HepG2 (cell line): ENCODE measurements at regions not wholly inside any gene's neighbourhood (a gene's known extent, or its start where the extent isn't known, plus 50 kb on each side); places are given as distances from the start of the nearest gene placed in this dataset.

Experiments
- ATAC-seq: fragments of 200-7000 bp; cut with Tn5 transposase; 3 replicates; pipeline ENCODE4 v1.9.1; 2020; ENCODE audit warnings: mild to moderate bottlenecking, moderate library complexity
- BruUV-seq: library from RNA; stranded (reverse); fragments of 400-500 nt; replicated peaks from 2 replicates; lab custom pipeline; 2021; lab: Mats Ljungman, UMichigan
- CTCF ChIA-PET: fragments of 300-600 bp; formaldehyde crosslinking; extraction: SDS; loops from one replicate; lab custom pipeline; 2021; ENCODE audit warnings: low total read pairs, inconsistent platforms, low intra/inter-chr PET ratio; lab: Yijun Ruan, JAX
- POLR2A ChIA-PET: fragments of 350-600 bp; sonication (Branson Sonifier 250); formaldehyde crosslinking; loops from one replicate; lab custom pipeline; 2020; ENCODE audit warnings: antibody characterized with exemption, inconsistent platforms; lab: Yijun Ruan, JAX
- DNase-seq: peaks from one replicate; pipeline ENCODE4 v3.0.0-alpha.2; 2015; ENCODE audit warnings: low spot score
- FAIRE-seq: peaks from 3 replicates; lab custom pipeline; 2011; peaks lifted over from hg19 to GRCh38; lab: Jason Lieb, UNC
- H2AFZ ChIP-seq: one replicate; pipeline ENCODE4 v1.6.1; 2011; ENCODE audit warnings: low read length, inconsistent platforms
- H3K27ac ChIP-seq: fragments of 300-600 bp; 3 replicates; pipeline ENCODE4 v1.8.0; 2011; ENCODE audit warnings: mixed run types, mild to moderate bottlenecking, mixed read lengths, low read length, inconsistent platforms; ENCODE audit not compliant: insufficient read depth; ENCODE audit errors: extremely low read length
- H3K27me3 ChIP-seq, 2 experiments: fragments of 200-600 bp in 1 of 2; 2 replicates in 1 of 2; 3 replicates in 1 of 2; pipeline versions ENCODE4 v1.6.0 to v1.8.0; 2011; ENCODE audit warnings: low read length in 2 of 2, mild to moderate bottlenecking in 2 of 2, moderate library complexity in 2 of 2, inconsistent platforms in 1 of 2; ENCODE audit not compliant: insufficient read depth in 2 of 2, control insufficient read depth in 1 of 2
- H3K36me3 ChIP-seq, 2 experiments: fragments of 200-600 bp in 1 of 2; replicated peaks in 1 of 2; 2 replicates in 1 of 2; 3 replicates in 1 of 2; pipeline versions ENCODE4 v1.5.1 to v1.8.0; 2011; ENCODE audit warnings: low read length in 2 of 2, inconsistent platforms in 1 of 2; ENCODE audit not compliant: insufficient read depth in 2 of 2, control insufficient read depth in 1 of 2
- H3K4me1 ChIP-seq: 2 replicates; pipeline ENCODE4 v1.5.1; 2012; ENCODE audit warnings: low read length, inconsistent platforms; ENCODE audit not compliant: insufficient read depth
- H3K4me2 ChIP-seq: 2 replicates; pipeline ENCODE4 v1.6.0; 2011; ENCODE audit warnings: low read depth, low read length, inconsistent platforms
- H3K4me3 ChIP-seq, 3 experiments: fragments of 200-600 bp in 1 of 3; sonication (generic), shearing (Covaris generic) in 1 of 3; replicated peaks in 1 of 3; 2 replicates each; pipeline ENCODE4 v1.5.1; 2011 to 2016; ENCODE audit warnings: low read length in 3 of 3, inconsistent platforms in 2 of 3, low read depth in 2 of 3, mild to moderate bottlenecking in 2 of 3, control low read depth in 1 of 3, mixed read lengths in 1 of 3; ENCODE audit not compliant: insufficient read depth in 1 of 3
- H3K79me2 ChIP-seq: one replicate; pipeline ENCODE4 v1.6.1; 2011; ENCODE audit warnings: low read length, inconsistent platforms; ENCODE audit not compliant: insufficient read depth
- H3K9ac ChIP-seq: 2 replicates; pipeline ENCODE4 v1.6.0; 2011; ENCODE audit warnings: mild to moderate bottlenecking, low read depth, low read length, inconsistent platforms; ENCODE audit not compliant: insufficient read depth
- H3K9me3 ChIP-seq: 2 replicates; pipeline ENCODE4 v1.5.1; 2012; ENCODE audit warnings: mild to moderate bottlenecking, low read length
- H4K20me1 ChIP-seq: 2 replicates; pipeline ENCODE4 v1.6.0; 2011; ENCODE audit warnings: inconsistent platforms, mild to moderate bottlenecking, low read length, moderate library complexity; ENCODE audit not compliant: insufficient read depth
- ARID2 ChIP-seq: sonication (generic); formaldehyde crosslinking; IDR thresholded peaks from 2 replicates; pipeline ENCODE4 v1.8.1; 2022; ENCODE audit warnings: mild to moderate bottlenecking, missing genetic modification reagents, borderline replicate concordance
- GZF1 ChIP-seq: sonication (generic); formaldehyde crosslinking; IDR thresholded peaks from 2 replicates; pipeline ENCODE4 v1.5.1; 2020; ENCODE audit warnings: mild to moderate bottlenecking, missing genetic modification reagents
- NR1H2 ChIP-seq: sonication (generic); formaldehyde crosslinking; IDR thresholded peaks from 2 replicates; pipeline ENCODE4 v1.8.1; 2022; ENCODE audit warnings: low read depth, missing genetic modification reagents, borderline replicate concordance
- POLR2AphosphoS5 ChIP-seq: IDR thresholded peaks from 2 replicates; pipeline ENCODE4 v1.6.1; 2012; ENCODE audit warnings: low read depth, low read length
- ZNF121 ChIP-seq: sonication (generic); formaldehyde crosslinking; IDR thresholded peaks from 2 replicates; pipeline ENCODE4 v1.5.0; 2020; ENCODE audit warnings: mild to moderate bottlenecking, missing genetic modification reagents
- ZNF552 ChIP-seq: sonication (generic); formaldehyde crosslinking; IDR thresholded peaks from 2 replicates; pipeline ENCODE4 v1.9.0; 2022; ENCODE audit warnings: missing genetic modification reagents, mild to moderate bottlenecking, borderline replicate concordance
- WGBS: methylation state at CpG from one replicate; pipeline ENCODE4 v1.1.6; 2017; ENCODE audit warnings: low lambda C conversion rate; 5-methylcytosine and 5-hydroxymethylcytosine counted together
- in situ Hi-C: cut with HindIII; loops from 2 replicates; pipeline ENCODE4 v1.10.0; 2017; ENCODE audit warnings: low pct_unique_long_range_greater_than_20kb; ENCODE audit not compliant: extremely low pct_ligation_motif_present
- intact Hi-C: fragments of 100-400 bp; cut with micrococcal nuclease; formaldehyde crosslinking; loops from one replicate; pipeline ENCODE4 v1.10.0; 2022; ENCODE audit not compliant: unreplicated experiment
- TF ChIP-seq, protein P1 (sequence below): sonication (generic); formaldehyde crosslinking; IDR thresholded peaks from 2 replicates; pipeline ENCODE4 v1.4.0; 2020; ENCODE audit warnings: mild to moderate bottlenecking, missing genetic modification reagents

DNA sequence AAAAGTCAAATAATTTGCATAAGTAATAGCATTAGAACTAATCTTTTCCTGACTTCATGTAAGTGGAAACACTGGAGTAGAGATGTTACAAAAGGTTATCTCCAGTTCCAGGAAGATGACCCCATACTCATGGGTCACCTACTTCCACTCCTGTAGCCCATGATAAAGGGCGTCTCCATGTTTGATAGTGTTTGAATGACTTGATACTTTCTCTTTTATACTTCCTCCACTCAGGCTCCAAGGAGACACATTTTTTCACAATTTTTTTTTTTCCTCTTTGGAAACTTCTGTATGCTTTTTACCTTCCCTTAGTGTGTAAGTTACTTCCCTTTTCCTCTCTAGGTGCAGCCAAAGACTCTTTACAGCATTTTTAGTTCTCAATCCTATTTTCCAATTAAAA lies 382.1 kb upstream of the B3GALT2 start:
- Histone ChIP-seq H3K36me3 (no peaks in the 10 kb centered on the region), H2AFZ (no peak overlapping the region), H3K27ac (no peak overlapping the region), H3K9ac (no peak overlapping the region), H3K9me3 (no peaks in the 10 kb centered on the region), H3K79me2 (no peaks in the 10 kb centered on the region), H4K20me1 (no peaks in the 10 kb centered on the region), H3K27me3 (no peaks in the 10 kb centered on the region), H3K4me1 (no peaks in the 10 kb centered on the region), H3K4me2 (no peak overlapping the region), H3K4me3 (no peak overlapping the region)
- DNase-seq: no peak
- intact Hi-C loops: no loop called here
- FAIRE-seq: no peak
- POLR2A ChIA-PET: no interaction called here
- 0% methylated on average over 1 of the region's 1 CpG for WGBS
- in situ Hi-C loops: no loop called here
- ATAC-seq: no peak
- no TSS peak for BruUV-seq
- CTCF ChIA-PET: no interaction called here
- TF ChIP-seq GZF1 (CRISPR knock-in tag) (no peak), ARID2 (CRISPR knock-in tag) (no peak), ZNF121 (CRISPR knock-in tag) (no peak), ZNF552 (no peak), POLR2AphosphoS5 (no peak)
- TF ChIP-seq, protein P1, sequence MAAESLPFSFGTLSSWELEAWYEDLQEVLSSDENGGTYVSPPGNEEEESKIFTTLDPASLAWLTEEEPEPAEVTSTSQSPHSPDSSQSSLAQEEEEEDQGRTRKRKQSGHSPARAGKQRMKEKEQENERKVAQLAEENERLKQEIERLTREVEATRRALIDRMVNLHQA (CRISPR knock-in tag): no peak

DNA sequence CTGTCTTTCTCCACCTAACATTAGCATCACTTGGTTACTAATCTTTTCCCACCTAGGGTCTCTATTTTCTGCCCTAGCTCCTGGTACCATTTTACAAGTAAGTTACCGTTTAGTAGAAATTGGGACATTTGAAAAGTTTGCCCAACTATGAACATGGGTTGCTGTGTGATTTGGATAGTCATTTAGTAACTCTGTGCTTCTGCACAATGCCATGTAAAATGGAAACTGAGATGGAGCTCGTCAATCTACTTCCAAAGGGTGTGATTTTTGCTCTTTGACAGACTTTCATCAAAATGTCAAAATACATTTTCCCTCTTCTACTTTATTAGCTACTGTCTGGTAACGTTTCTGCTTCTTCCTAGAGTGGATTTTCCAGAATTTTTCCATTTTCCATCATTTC lies 381.5 kb upstream of the B3GALT2 start:
- DNase-seq (no peak), ATAC-seq (no peak), FAIRE-seq (no peak)
- no peaks in the 10 kb centered on the region for H4K20me1 ChIP-seq
- in situ Hi-C loops: no loop called here
- intact Hi-C loops: no loop called here
- ChIA-PET POLR2A (no interaction called here), CTCF (no interaction called here)
- no peak overlapping the region for H2AFZ ChIP-seq
- H3K79me2 ChIP-seq: no peaks in the 10 kb centered on the region
- no peaks in the 10 kb centered on the region for H3K36me3 ChIP-seq
- no peak overlapping the region for H3K4me3 ChIP-seq
- no peak overlapping the region for H3K4me2 ChIP-seq
- no peak overlapping the region for H3K27ac ChIP-seq
- H3K27me3 ChIP-seq: no peaks in the 10 kb centered on the region
- no TSS peak for BruUV-seq
- no peak overlapping the region for H3K9ac ChIP-seq
- no peaks in the 10 kb centered on the region for H3K4me1 ChIP-seq
- no peaks in the 10 kb centered on the region for H3K9me3 ChIP-seq
- 6% methylated on average over 3 of the region's 3 CpGs for WGBS
- no peak for TF ChIP-seq NR1H2 (CRISPR knock-in tag)
